ENCODE measurements at regions not wholly inside any gene's neighbourhood (a gene's known extent, or its start where the extent isn't known, plus 50 kb on each side); places are given as distances from the start of the nearest gene placed in this dataset.

DNA sequence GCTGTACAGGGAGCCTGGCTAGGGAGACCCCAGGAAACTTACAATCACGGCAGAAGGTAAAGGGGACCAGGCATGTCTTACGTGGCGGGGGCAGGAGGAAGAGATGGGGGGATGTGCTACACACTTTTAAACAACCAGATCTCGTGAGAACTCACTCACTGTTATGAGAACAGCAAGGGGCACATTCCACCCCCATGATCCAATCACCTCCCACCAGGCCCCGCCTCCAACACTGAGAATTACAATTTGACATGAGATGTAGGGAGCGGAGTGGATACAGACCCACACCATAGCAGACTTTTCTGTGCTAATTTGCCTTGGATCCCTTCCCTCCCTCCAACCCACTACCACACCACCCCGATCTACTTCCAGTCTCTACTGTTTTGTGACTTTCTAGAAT lies 106.7 kb upstream of the PEG3 start:
- DNase-seq (ENCODE audit: low spot score) = no peak

- no peak for DNase-seq (ENCODE audit: low spot score)
Measured at GRCh38 chr19:56949626-56950025, 109.1 kb upstream of the PEG3 start.

DNA sequence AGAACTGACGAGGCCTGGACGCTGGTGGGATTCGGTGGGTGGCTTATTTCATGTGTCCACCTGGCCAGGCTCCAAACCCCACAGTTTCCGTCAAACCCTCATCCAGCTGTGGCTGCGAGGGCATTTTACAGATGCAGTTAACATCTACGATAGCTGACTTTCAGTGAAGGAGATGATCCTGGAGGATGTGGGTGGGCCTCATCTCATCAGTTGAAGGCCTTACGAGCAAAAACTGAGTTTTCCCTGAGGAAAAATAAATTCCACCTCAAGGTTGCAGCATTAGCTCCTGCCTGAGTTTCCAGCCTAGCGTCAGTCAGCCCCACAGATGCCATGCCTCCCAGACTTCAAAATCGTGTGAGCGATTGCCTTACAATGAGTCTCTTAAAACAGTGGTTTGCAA lies 111.1 kb upstream of the PEG3 start:
- no peak for DNase-seq (ENCODE audit: low spot score)

DNA sequence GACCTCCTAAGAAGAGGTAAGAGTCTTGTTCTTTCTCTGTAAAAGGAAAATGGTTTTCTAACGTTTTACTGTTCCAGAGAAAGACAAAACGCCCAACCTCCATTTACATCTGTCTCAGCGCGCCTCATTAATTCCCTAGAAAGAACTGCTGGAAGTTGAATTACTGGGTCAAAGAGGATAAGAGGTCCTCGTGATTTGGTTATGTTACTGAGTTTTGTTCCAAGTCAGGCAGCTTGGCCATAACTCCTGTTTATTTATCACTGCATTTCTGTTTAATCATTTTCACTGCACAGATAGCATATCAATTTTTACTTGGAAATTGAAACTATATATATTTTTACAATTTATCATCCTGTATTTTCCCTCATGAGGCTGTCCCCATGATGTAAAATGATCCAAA lies 112.9 kb upstream of the PEG3 start:
- no peak for DNase-seq (ENCODE audit: low spot score)

DNA sequence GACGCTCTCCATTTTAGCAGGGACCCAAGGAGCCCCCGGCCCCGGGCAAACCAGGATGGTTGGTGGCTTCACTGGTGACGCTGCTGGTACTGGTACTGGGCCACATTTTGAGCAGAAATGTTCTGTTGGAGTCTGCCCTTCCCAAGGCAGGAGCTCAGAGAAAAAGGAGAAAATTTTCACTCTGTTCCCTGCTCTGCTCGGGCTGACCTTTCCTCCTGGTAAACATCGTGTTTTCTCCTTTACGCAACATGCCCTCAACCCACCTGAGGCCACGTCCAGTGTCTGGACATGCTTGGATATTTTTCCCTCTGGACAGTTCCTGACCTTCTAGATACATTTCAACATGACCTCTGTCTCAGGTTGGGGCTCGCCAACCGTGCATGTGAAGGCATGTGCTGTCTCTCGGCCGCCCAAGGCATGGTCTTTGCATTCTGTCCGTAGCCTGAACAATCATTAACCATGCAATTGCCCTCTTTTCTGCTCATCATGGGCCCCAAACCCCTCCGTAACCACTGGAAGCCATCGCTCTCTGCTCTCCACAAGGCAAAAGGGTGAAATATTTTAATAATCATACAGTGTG lies 115.2 kb upstream of the PEG3 start:
- no peak for DNase-seq (ENCODE audit: low spot score)

- no peak for DNase-seq (ENCODE audit: low spot score)
Measured at GRCh38 chr19:56956503-56957226, 116.1 kb upstream of the PEG3 start.

DNA sequence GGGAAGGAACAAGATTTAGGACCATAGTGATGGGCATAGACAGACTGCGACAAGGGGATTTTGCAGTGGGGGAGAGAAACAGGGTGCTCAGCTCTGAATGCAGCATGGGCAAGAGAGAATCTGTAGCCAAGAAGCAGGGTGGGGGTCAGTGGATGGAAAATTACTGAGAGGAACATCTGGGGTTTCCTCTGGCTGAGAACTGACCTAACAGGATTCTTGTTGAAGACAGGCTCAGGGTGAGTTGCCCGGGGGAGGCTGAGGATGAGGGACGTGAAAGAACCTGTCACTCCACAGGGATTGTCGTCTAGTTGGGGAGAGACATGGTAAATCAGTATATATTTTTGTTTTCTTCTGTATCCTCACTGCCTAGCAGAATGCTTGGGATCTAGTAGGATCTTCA lies 118.7 kb upstream of the PEG3 start:
- DNase-seq (ENCODE audit: low spot score) = no peak

DNA sequence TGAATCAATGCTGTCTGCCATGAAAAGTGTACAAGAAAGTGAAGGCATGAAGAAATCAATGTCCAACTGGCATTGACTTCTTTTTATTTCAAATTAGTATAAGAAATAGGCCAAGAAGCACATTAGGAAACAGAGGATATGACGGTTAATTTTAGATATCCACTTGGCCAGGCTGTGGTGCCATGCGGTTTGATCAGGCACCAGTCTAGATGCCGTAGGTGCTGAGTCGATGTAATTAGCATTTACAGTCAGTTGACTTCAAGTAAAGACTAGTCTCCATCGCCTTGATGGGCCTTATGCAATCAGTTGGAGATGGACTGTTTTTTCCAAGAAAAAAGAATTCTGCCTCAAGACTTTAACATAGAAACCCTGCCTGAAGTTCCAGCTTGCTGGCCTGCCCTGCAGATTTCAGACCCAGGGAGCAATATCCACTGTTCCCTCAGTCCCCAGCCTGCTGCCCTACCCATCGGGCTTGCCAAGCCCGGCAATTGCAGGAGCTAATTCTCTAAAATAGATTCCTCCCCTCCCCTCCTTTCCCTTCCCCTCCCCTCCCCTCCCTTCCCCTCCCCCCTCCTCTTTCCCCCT lies 120.5 kb upstream of the PEG3 start:
- no peak for DNase-seq (ENCODE audit: low spot score)

GRCh38 chr19:56964410-56964920 lies 123.9 kb upstream of the PEG3 start:
- DNase-seq (ENCODE audit: low spot score) = no peak

DNA sequence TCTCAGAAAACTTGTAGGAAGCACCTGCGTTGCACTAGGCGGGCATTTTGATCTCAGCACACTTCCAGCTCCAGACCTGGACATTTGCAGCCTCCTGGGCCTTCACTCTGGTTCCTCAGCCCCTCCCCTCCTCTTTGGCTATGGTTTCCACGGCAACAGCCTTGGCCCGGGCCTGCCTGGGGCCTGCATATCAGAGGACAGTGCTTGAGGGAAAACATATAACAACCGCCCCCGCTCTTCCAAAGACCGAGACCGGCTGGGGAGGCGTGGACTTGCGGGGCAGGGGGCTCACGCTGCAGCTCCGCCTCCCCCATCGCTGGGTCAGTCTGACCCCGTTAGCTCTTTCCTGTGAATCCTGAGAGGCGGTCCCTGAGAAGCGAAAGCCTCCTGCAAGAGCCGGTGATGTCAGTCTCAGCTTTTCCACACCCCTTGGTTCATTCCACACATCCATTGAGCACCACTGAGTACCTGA lies 125.7 kb upstream of the PEG3 start:
- no peak for DNase-seq (ENCODE audit: low spot score)

DNA sequence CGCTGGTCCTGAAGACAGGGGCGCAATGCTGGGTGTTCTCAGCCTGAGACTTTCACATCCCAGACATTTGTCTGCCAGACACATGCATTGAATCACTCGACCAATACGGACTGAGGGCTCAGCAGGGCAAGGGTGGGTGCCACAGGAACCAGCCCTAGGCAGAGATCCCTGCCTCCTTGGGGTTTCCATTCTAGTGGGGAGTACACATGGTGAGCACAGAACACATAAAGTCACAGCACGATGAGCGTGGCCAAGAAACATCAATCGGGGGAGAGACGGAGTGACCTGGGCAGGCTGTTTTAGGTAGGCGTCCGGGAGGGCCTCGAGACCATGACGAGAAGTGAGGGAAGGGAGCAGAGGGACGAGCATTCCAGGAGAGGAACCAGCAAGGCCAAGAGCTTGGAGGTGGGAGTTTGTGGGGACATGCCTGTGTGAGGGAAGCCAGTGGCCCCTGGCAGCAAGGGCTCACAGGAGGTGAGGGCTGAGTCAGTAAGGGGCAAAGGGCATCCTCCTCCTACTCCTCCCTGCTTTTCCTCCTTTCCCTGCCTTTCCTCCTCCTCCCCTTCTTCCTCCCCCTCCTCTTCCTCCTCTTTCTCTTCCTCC lies 126.3 kb upstream of the PEG3 start:
- no peak for DNase-seq (ENCODE audit: low spot score)

GRCh38 chr19:56969156-56969555 lies 128.6 kb upstream of the PEG3 start:
- no peak for DNase-seq (ENCODE audit: low spot score)

GRCh38 chr19:56969759-56970178 lies 129.2 kb upstream of the PEG3 start:
- DNase-seq (ENCODE audit: low spot score) = no peak

- DNase-seq (ENCODE audit: low spot score) = no peak
Measured at GRCh38 chr19:56971230-56971629, 130.7 kb upstream of the PEG3 start.

DNA sequence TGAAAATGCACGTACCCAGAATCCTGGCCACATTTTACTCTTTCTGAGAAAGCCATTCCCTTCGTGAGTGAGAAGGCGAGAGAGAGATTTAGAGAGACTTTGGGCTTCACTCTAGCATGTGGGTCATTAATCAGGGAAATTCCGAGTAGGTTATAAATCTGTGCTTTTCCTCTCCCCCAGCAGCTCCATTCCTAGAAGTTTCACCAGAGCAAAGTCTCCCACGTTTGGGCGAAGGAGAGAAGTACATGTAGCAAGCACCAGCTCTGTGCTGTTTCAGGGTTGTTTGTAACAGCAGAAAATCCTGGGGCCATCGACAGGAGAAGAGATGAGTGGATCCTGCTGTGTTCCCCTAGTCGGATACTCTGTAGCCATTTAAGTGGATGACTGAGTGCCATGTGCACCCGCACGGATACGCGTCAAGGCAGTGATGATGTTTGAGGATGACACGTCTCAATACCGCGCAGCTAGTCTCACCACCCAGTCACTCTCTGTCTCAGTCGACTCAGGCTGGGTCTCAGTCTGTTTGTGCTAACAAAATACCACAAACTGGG lies 131.8 kb upstream of the PEG3 start:
- no peak for DNase-seq (ENCODE audit: low spot score)

GRCh38 chr19:56973713-56974555 lies 133.4 kb upstream of the PEG3 start:
- no peak for DNase-seq (ENCODE audit: low spot score)

GRCh38 chr19:56974556-56975207 lies 134.2 kb upstream of the PEG3 start:
- DNase-seq (ENCODE audit: low spot score) = no peak

DNA sequence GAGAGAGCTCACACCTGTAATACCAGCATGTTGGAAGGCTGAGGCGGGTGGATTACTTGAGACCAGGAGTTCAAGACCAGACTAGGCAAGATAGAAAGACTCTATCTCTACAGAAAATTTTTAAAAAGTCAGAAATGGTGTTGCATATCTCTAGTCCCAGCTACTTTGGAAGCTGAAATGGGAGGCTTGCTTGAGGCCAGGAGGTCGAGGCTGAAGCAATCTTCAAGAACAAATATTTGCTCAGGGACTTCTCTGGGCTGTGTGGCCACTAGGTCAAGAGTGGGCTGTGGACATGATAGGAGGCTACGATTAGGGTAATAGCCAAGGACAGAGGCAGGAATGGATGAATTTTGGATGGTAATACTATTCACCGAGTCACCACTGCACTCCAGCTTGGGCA lies 135.8 kb upstream of the PEG3 start:
- DNase-seq (ENCODE audit: low spot score) = no peak

- no peak for DNase-seq (ENCODE audit: low spot score)
Measured at GRCh38 chr19:56976995-56977906, 136.7 kb upstream of the PEG3 start.

DNA sequence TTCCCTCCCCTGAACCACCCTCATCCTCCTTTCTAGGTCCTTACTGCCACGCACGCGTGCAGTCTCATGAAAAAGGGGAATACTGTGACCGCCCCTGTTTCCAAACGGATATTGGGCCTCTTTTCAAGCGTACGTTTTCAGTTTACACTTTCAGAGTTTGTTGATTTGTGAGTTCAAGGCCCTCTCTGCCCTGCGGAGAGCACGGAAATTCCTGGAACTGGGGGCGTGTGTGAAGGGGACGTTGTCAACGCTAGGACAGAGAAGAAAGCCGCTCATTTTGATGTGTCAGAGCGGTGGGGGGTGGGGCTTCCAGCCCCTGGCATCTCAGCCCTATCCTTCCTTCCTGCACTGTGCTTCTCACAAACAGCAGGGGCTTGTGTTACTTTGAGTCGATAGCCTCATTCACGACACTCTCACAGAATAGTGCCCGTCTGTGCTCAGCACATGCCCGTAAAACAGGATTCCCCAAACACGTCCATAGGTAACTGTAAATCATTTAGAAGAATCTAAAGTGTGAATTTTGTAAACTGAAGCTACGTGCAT lies 137.6 kb upstream of the PEG3 start:
- no peak for DNase-seq (ENCODE audit: low spot score)

Data from A172 (cell line).